ENCODE measurements at regions not wholly inside any gene's neighbourhood (a gene's known extent, or its start where the extent isn't known, plus 50 kb on each side); places are given as distances from the start of the nearest gene placed in this dataset.

GRCh38 chr1:192862271-192862670 lies 53.4 kb downstream of the RGS2 start:
- Histone ChIP-seq H3K18ac (ENCODE audit: low read depth in 1 of 2, low read length in 2 of 2) (no peak overlapping the region), H3K14ac (ENCODE audit: low read length in 2 of 2) (no peak overlapping the region), H2BK12ac (ENCODE audit: low read length in 2 of 2) (no peak overlapping the region), H3K4me3 (ENCODE audit: insufficient read depth in 1 of 2, low read depth in 1 of 2, low read length in 2 of 2) (no peak overlapping the region), H2BK15ac (ENCODE audit: low read depth, poor library complexity, severe bottlenecking) (no peak overlapping the region), H3K9me3 (ENCODE audit: control insufficient read depth, low read length) (no peaks in the 10 kb centered on the region), H3K79me1 (replicated peaks; ENCODE audit: low read length, poor library complexity, severe bottlenecking) (no peaks in the 10 kb centered on the region), H2BK5ac (ENCODE audit: low read depth, low read length, poor library complexity, severe bottlenecking) (no peak overlapping the region), H3K4me2 (ENCODE audit: low read length, poor library complexity, severe bottlenecking) (no peak overlapping the region), H2BK120ac (ENCODE audit: low read depth, low read length) (no peak overlapping the region), H3K23ac (ENCODE audit: low read length in 2 of 2) (no peak overlapping the region), H3K27me3 (ENCODE audit: control insufficient read depth in 1 of 2, insufficient read depth in 1 of 2, low read length in 2 of 2) (no peaks in the 10 kb centered on the region), H3K4me1 (ENCODE audit: control insufficient read depth, insufficient read depth, low read depth, low read length) (no peaks in the 10 kb centered on the region), H4K91ac (ENCODE audit: low read length) (no peak overlapping the region), H3K27ac (ENCODE audit: low read length, poor library complexity, severe bottlenecking) (no peak overlapping the region), H3K9ac (ENCODE audit: low read length) (no peak overlapping the region), H3K4ac (ENCODE audit: low read depth in 1 of 2, low read length in 2 of 2) (no peak overlapping the region), H4K8ac (ENCODE audit: low read length) (no peak overlapping the region), H2AK5ac (ENCODE audit: low read length, severe bottlenecking) (no peak overlapping the region), H2AFZ (ENCODE audit: low read depth, low read length) (no peak overlapping the region), H3K36me3 (ENCODE audit: control insufficient read depth in 1 of 2, insufficient read depth in 2 of 2, low read depth in 1 of 2, low read length in 2 of 2) (no peaks in the 10 kb centered on the region)
- WGBS, result 91% methylated on average over 1 of the region's 1 CpG
- DNase-seq, result no peak

DNA sequence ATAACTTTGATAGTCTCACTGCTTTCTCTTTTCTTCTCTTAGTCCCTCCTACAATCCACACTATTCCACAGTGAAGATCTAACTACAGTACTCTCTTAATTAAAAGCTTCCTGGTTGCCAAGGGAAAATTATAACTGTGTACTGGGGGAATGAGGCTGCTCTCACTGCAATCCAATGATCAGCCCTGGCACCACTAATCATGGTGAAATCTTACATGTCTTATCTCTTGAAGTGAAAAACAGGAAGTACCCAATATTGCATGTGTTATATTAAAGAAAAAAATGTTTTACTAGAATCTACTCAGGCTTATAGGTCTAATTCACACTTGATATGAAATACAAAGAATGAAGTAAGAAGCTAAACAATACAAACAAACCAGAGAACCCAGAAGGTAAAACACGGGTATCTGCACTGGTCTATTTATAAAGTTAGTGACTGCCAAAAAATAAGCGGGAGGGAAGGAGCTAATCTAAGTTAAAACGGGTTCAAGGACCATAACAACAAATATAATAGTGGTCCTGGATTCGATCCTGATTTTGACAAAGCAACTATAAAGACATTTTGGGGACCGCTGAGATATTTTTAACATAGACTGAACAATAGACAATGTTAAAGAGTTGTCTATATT lies 57.5 kb downstream of the RGS2 start:
- Histone ChIP-seq H3K36me3 (ENCODE audit: control insufficient read depth in 1 of 2, insufficient read depth in 2 of 2, low read depth in 1 of 2, low read length in 2 of 2) (no peaks in the 10 kb centered on the region), H3K23ac (ENCODE audit: low read length in 2 of 2) (no peak overlapping the region), H3K9me3 (ENCODE audit: control insufficient read depth, low read length) (no peaks in the 10 kb centered on the region), H3K4me1 (ENCODE audit: control insufficient read depth, insufficient read depth, low read depth, low read length) (no peaks in the 10 kb centered on the region), H3K18ac (ENCODE audit: low read depth in 1 of 2, low read length in 2 of 2) (no peak overlapping the region), H3K14ac (ENCODE audit: low read length in 2 of 2) (no peak overlapping the region), H2BK12ac (ENCODE audit: low read length in 2 of 2) (no peak overlapping the region), H3K27ac (ENCODE audit: low read length, poor library complexity, severe bottlenecking) (no peak overlapping the region), H3K27me3 (ENCODE audit: control insufficient read depth in 1 of 2, insufficient read depth in 1 of 2, low read length in 2 of 2) (no peaks in the 10 kb centered on the region), H2BK120ac (ENCODE audit: low read depth, low read length) (no peak overlapping the region), H2AK5ac (ENCODE audit: low read length, severe bottlenecking) (no peak overlapping the region), H2AFZ (ENCODE audit: low read depth, low read length) (no peak overlapping the region), H3K79me1 (replicated peaks; ENCODE audit: low read length, poor library complexity, severe bottlenecking) (no peaks in the 10 kb centered on the region), H2BK5ac (ENCODE audit: low read depth, low read length, poor library complexity, severe bottlenecking) (no peak overlapping the region), H3K4me2 (ENCODE audit: low read length, poor library complexity, severe bottlenecking) (no peak overlapping the region), H3K9ac (ENCODE audit: low read length) (no peak overlapping the region), H4K91ac (ENCODE audit: low read length) (no peak overlapping the region), H4K8ac (ENCODE audit: low read length) (no peak overlapping the region), H2BK15ac (ENCODE audit: low read depth, poor library complexity, severe bottlenecking) (no peak overlapping the region), H3K4me3 (ENCODE audit: insufficient read depth in 1 of 2, low read depth in 1 of 2, low read length in 2 of 2) (no peak overlapping the region), H3K4ac (ENCODE audit: low read depth in 1 of 2, low read length in 2 of 2) (no peak overlapping the region)
- DNase-seq, result no peak
- WGBS, result 94% methylated on average over 3 of the region's 5 CpGs

GRCh38 chr1:192867180-192867579 lies 58.3 kb downstream of the RGS2 start:
- Histone ChIP-seq H3K4me2 (ENCODE audit: low read length, poor library complexity, severe bottlenecking) (no peak overlapping the region), H2BK5ac (ENCODE audit: low read depth, low read length, poor library complexity, severe bottlenecking) (no peak overlapping the region), H4K8ac (ENCODE audit: low read length) (no peak overlapping the region), H3K27ac (ENCODE audit: low read length, poor library complexity, severe bottlenecking) (no peak overlapping the region), H3K9ac (ENCODE audit: low read length) (no peak overlapping the region), H4K91ac (ENCODE audit: low read length) (no peak overlapping the region), H3K18ac (ENCODE audit: low read depth in 1 of 2, low read length in 2 of 2) (no peak overlapping the region), H3K36me3 (ENCODE audit: control insufficient read depth in 1 of 2, insufficient read depth in 2 of 2, low read depth in 1 of 2, low read length in 2 of 2) (no peaks in the 10 kb centered on the region), H3K27me3 (ENCODE audit: control insufficient read depth in 1 of 2, insufficient read depth in 1 of 2, low read length in 2 of 2) (no peaks in the 10 kb centered on the region), H3K14ac (ENCODE audit: low read length in 2 of 2) (no peak overlapping the region), H3K9me3 (ENCODE audit: control insufficient read depth, low read length) (no peaks in the 10 kb centered on the region), H3K4me3 (ENCODE audit: insufficient read depth in 1 of 2, low read depth in 1 of 2, low read length in 2 of 2) (no peak overlapping the region), H3K4ac (ENCODE audit: low read depth in 1 of 2, low read length in 2 of 2) (no peak overlapping the region), H3K79me1 (replicated peaks; ENCODE audit: low read length, poor library complexity, severe bottlenecking) (no peaks in the 10 kb centered on the region), H2BK15ac (ENCODE audit: low read depth, poor library complexity, severe bottlenecking) (no peak overlapping the region), H2AK5ac (ENCODE audit: low read length, severe bottlenecking) (no peak overlapping the region), H2AFZ (ENCODE audit: low read depth, low read length) (no peak overlapping the region), H2BK12ac (ENCODE audit: low read length in 2 of 2) (no peak overlapping the region), H2BK120ac (ENCODE audit: low read depth, low read length) (no peak overlapping the region), H3K23ac (ENCODE audit: low read length in 2 of 2) (no peak overlapping the region), H3K4me1 (ENCODE audit: control insufficient read depth, insufficient read depth, low read depth, low read length) (no peaks in the 10 kb centered on the region)
- DNase-seq, result no peak
- 33% methylated on average over 1 of the region's 4 CpGs for WGBS

- H3K4ac ChIP-seq (ENCODE audit: low read depth in 1 of 2, low read length in 2 of 2), result no peak overlapping the region
- H2BK15ac ChIP-seq (ENCODE audit: low read depth, poor library complexity, severe bottlenecking), result no peak overlapping the region
- no peak overlapping the region for H3K4me2 ChIP-seq (ENCODE audit: low read length, poor library complexity, severe bottlenecking)
- H3K9ac ChIP-seq (ENCODE audit: low read length), result no peak overlapping the region
- no peak overlapping the region for H2BK12ac ChIP-seq (ENCODE audit: low read length in 2 of 2)
- no peaks in the 10 kb centered on the region for H3K36me3 ChIP-seq (ENCODE audit: control insufficient read depth in 1 of 2, insufficient read depth in 2 of 2, low read depth in 1 of 2, low read length in 2 of 2)
- no peak overlapping the region for H2BK5ac ChIP-seq (ENCODE audit: low read depth, low read length, poor library complexity, severe bottlenecking)
- H3K9me3 ChIP-seq (ENCODE audit: control insufficient read depth, low read length), result no peaks in the 10 kb centered on the region
- no peak overlapping the region for H3K27ac ChIP-seq (ENCODE audit: low read length, poor library complexity, severe bottlenecking)
- H3K23ac ChIP-seq (ENCODE audit: low read length in 2 of 2), result no peak overlapping the region
- no peak for DNase-seq
- no peaks in the 10 kb centered on the region for H3K27me3 ChIP-seq (ENCODE audit: control insufficient read depth in 1 of 2, insufficient read depth in 1 of 2, low read length in 2 of 2)
- no peak overlapping the region for H2AFZ ChIP-seq (ENCODE audit: low read depth, low read length)
- H2BK120ac ChIP-seq (ENCODE audit: low read depth, low read length), result no peak overlapping the region
- H3K18ac ChIP-seq (ENCODE audit: low read depth in 1 of 2, low read length in 2 of 2), result no peak overlapping the region
- 92% methylated on average over 2 of the region's 4 CpGs for WGBS
- H3K4me3 ChIP-seq (ENCODE audit: insufficient read depth in 1 of 2, low read depth in 1 of 2, low read length in 2 of 2), result no peak overlapping the region
- no peak overlapping the region for H4K8ac ChIP-seq (ENCODE audit: low read length)
- no peak overlapping the region for H4K91ac ChIP-seq (ENCODE audit: low read length)
- no peak overlapping the region for H2AK5ac ChIP-seq (ENCODE audit: low read length, severe bottlenecking)
- no peaks in the 10 kb centered on the region for H3K4me1 ChIP-seq (ENCODE audit: control insufficient read depth, insufficient read depth, low read depth, low read length)
- H3K14ac ChIP-seq (ENCODE audit: low read length in 2 of 2), result no peak overlapping the region
- no peaks in the 10 kb centered on the region for H3K79me1 ChIP-seq (replicated peaks; ENCODE audit: low read length, poor library complexity, severe bottlenecking)
Observed at GRCh38 chr1:192869308-192869940, 60.6 kb downstream of the RGS2 start.

Measured in mesenchymal stem cell (in vitro differentiated cells and primary cell).